HG03432 (cell line): ENCODE measurements at regions not wholly inside any gene's neighbourhood (a gene's known extent, or its start where the extent isn't known, plus 50 kb on each side); places are given as distances from the start of the nearest gene placed in this dataset.
A peak's percentile ranks its signal among the peaks of the same experiment; 100 is the strongest.

Experiments used
- ATAC-seq: cut with Tn5 transposase; IDR thresholded peaks from one replicate; pipeline ENCODE4 v1.9.1; 2021; ENCODE audit warnings: mild to moderate bottlenecking, moderate library complexity; ENCODE audit not compliant: unreplicated experiment

GRCh38 chr13:34762312-34762711 lies 179.8 kb upstream of the NBEA start:
- no peak for ATAC-seq

GRCh38 chr13:34764246-34764645 lies 177.8 kb upstream of the NBEA start:
- no peak for ATAC-seq

GRCh38 chr13:34765446-34766180 lies 176.5 kb upstream of the NBEA start:
- ATAC-seq, result no peak

- no peak for ATAC-seq
These were observed 174.3 kb upstream of the NBEA start for GRCh38 chr13:34767778-34768177.

- ATAC-seq, result no peak
These were observed 169.9 kb upstream of the NBEA start for GRCh38 chr13:34772206-34772605.

GRCh38 chr13:34772881-34773280 lies 169.2 kb upstream of the NBEA start:
- no peak for ATAC-seq

- no peak for ATAC-seq
These were observed 165.6 kb upstream of the NBEA start for GRCh38 chr13:34776390-34776981.

GRCh38 chr13:34777089-34777913 lies 164.8 kb upstream of the NBEA start:
- peak; percentile 52 for ATAC-seq

- ATAC-seq, result no peak
These were observed 164.2 kb upstream of the NBEA start for GRCh38 chr13:34777914-34778303.

- no peak for ATAC-seq
These were observed 162.9 kb upstream of the NBEA start for GRCh38 chr13:34779171-34779570.

- no peak for ATAC-seq
These were observed 148.8 kb upstream of the NBEA start for GRCh38 chr13:34793301-34793700.

GRCh38 chr13:34803756-34804155 lies 138.3 kb upstream of the NBEA start:
- no peak for ATAC-seq

- no peak for ATAC-seq
These were observed 136.7 kb upstream of the NBEA start for GRCh38 chr13:34805347-34805746.

GRCh38 chr13:34808649-34809048 lies 133.4 kb upstream of the NBEA start:
- ATAC-seq, result no peak

GRCh38 chr13:34810996-34811395 lies 131.1 kb upstream of the NBEA start:
- no peak for ATAC-seq

GRCh38 chr13:34815526-34815925 lies 126.5 kb upstream of the NBEA start:
- no peak for ATAC-seq

- no peak for ATAC-seq
These were observed 125.7 kb upstream of the NBEA start for GRCh38 chr13:34816245-34816884.

GRCh38 chr13:34816908-34817665 lies 125.0 kb upstream of the NBEA start:
- no peak for ATAC-seq

GRCh38 chr13:34822650-34823049 lies 119.4 kb upstream of the NBEA start:
- ATAC-seq, result no peak

- ATAC-seq, result no peak
These were observed 115.6 kb upstream of the NBEA start for GRCh38 chr13:34826432-34826831.
